HT1080 (cell line): ENCODE measurements at regions not wholly inside any gene's neighbourhood (a gene's known extent, or its start where the extent isn't known, plus 50 kb on each side); places are given as distances from the start of the nearest gene placed in this dataset.
"Not testable (repeated sequence)": the region's sequence is repeated elsewhere in the genome, so short reads cannot be mapped to it uniquely, and the experiment has no call there.

Experiments
- DNase-seq: peaks from one replicate; pipeline ENCODE4 v3.0.0-alpha.2; 2015; ENCODE audit warnings: low read depth

- no peak for DNase-seq
Observed at GRCh38 chr20:19112828-19113227, 99.6 kb upstream of the SLC24A3 start.

GRCh38 chr20:19113343-19113930 lies 99.0 kb upstream of the SLC24A3 start:
- DNase-seq: no peak

- DNase-seq: no peak
Observed at GRCh38 chr20:19114410-19114809, 98.0 kb upstream of the SLC24A3 start.

- DNase-seq: no peak
Observed at GRCh38 chr20:19115581-19115980, 96.9 kb upstream of the SLC24A3 start.

- no peak for DNase-seq
Observed at GRCh38 chr20:19120011-19120410, 92.4 kb upstream of the SLC24A3 start.

GRCh38 chr20:19120569-19120968 lies 91.9 kb upstream of the SLC24A3 start:
- no peak for DNase-seq

GRCh38 chr20:19121463-19121862 lies 91.0 kb upstream of the SLC24A3 start:
- no peak for DNase-seq

GRCh38 chr20:19121916-19122315 lies 90.5 kb upstream of the SLC24A3 start:
- DNase-seq: no peak

GRCh38 chr20:19122395-19122794 lies 90.0 kb upstream of the SLC24A3 start:
- DNase-seq: no peak

- no peak for DNase-seq
Observed at GRCh38 chr20:19125508-19125907, 86.9 kb upstream of the SLC24A3 start.

- DNase-seq: no peak
Observed at GRCh38 chr20:19129306-19129705, 83.1 kb upstream of the SLC24A3 start.

GRCh38 chr20:19129976-19130612 lies 82.3 kb upstream of the SLC24A3 start:
- DNase-seq: no peak

GRCh38 chr20:19130613-19130984 lies 81.8 kb upstream of the SLC24A3 start:
- no peak for DNase-seq

- no peak for DNase-seq
Observed at GRCh38 chr20:19137641-19138040, 74.8 kb upstream of the SLC24A3 start.

GRCh38 chr20:19138758-19139157 lies 73.7 kb upstream of the SLC24A3 start:
- DNase-seq: no peak

- not testable (repeated sequence) for DNase-seq
Observed at GRCh38 chr20:19139584-19139983, 72.9 kb upstream of the SLC24A3 start.

- DNase-seq: no peak
Observed at GRCh38 chr20:19141998-19142397, 70.4 kb upstream of the SLC24A3 start.

GRCh38 chr20:19143890-19144289 lies 68.6 kb upstream of the SLC24A3 start:
- DNase-seq: no peak

- no peak for DNase-seq
Observed at GRCh38 chr20:19161336-19161735, 51.1 kb upstream of the SLC24A3 start.
